GM18520 (cell line): ENCODE measurements at regions not wholly inside any gene's neighbourhood (a gene's known extent, or its start where the extent isn't known, plus 50 kb on each side); places are given as distances from the start of the nearest gene placed in this dataset.
"Not testable (repeated sequence)": the region's sequence is repeated elsewhere in the genome, so short reads cannot be mapped to it uniquely, and the experiment has no call there.

ENCODE experiments used
- ATAC-seq: cut with Tn5 transposase; IDR thresholded peaks from one replicate; pipeline ENCODE4 v1.9.1; 2021; ENCODE audit not compliant: unreplicated experiment

DNA sequence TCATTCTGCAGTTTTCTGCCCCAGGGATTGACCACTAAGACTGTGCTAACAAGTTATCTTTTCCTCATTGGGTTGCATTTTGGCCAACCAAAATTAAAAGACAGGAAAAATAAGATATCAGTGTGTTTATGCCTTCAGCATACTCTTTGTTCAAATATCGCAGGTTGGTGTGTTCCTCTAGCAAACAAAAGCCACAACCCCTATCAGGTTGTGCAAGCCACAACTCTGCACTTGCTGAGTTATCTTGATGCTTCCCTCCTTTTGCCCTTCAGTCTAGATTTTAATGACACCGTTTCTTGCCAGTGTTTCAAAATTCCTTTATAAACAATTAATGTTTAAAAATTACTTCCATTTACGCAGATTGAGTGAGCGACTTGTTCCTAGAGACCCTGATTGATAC lies 1164.2 kb downstream of the NSUN3 start:
- no peak for ATAC-seq

GRCh38 chr3:95228416-95228815 lies 1165.6 kb downstream of the NSUN3 start:
- ATAC-seq: no peak

GRCh38 chr3:95235916-95236315 lies 1173.1 kb downstream of the NSUN3 start:
- no peak for ATAC-seq

DNA sequence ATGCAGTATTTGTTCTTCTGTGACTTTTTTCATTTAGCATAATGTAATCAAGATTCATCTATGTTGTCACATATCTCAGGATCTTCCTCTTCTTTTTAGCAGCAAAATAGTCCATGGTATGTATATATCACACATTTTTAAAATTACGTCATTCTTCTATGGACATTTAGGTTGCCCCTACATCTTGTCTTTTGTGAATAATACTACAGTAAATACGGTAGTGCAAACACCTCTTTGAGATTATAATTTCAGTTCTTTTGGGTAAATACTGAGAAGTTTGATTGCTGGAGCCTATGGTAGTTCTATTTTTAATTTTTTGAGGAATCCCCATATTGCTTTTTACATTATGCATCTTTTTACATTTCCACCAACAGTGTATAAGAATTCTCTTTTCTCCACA lies 1174.9 kb downstream of the NSUN3 start:
- ATAC-seq: no peak

DNA sequence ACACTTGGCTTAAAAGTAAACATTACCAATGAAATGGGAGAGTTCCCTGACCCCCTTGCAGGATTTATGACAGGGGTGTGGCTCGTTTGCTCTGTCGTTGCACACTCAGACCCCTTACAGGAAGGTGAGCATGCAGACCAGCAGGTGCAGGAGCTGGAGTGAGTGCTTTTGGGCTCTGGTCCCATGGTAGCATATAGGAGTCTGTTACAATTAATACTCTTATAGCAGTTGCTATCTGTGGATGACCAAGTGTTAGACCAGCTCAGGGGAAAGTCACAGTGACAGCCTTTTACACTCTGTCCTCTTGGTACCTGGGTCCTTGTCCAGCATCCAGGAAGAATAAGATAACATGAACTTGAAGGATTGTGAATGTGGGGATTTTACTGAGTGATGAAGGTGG lies 1177.5 kb downstream of the NSUN3 start:
- no peak for ATAC-seq

DNA sequence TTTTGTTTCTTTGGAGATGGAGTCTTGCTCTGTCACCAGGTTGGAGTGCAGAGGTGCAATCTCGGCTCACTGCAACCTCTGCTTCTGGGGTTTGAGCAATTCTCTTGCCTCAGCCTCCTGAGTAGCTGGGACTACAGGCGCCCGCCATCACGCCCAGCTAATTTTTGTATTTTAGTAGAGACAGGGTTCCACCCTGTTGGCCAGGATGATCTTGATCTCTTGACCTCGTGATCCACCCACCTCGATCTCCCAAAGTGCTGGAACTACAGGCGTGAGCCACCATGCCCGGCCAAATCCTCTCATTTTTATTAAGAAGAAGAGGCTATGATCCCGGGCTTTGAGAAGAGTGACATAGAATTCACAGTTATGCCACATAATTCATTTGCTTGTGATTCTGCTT lies 1178.4 kb downstream of the NSUN3 start:
- ATAC-seq: not testable (repeated sequence)

- ATAC-seq: no peak
Measured at GRCh38 chr3:95246413-95246812, 1183.6 kb downstream of the NSUN3 start.

DNA sequence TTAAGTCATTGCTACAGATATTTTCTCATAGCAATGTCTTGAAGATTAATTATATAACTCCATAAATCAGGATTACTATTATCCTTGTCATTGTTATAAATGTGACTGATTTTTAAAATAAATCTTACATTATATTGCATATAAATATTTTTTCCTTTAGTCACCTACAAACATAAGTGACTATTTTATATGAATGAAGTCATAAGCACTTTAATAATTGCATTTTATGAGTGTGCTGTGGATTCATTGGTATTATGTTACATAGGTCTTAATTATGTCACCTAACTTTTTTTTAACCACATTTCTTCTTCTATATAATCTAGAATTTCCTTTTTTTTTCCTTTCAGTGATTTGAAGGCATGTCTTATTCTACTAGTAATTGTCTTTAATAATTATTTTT lies 1191.2 kb downstream of the NSUN3 start:
- no peak for ATAC-seq

GRCh38 chr3:95254758-95255157 lies 1191.9 kb downstream of the NSUN3 start:
- ATAC-seq: no peak

GRCh38 chr3:95265129-95265528 lies 1202.3 kb downstream of the NSUN3 start:
- no peak for ATAC-seq

- ATAC-seq: no peak
Measured at GRCh38 chr3:95271395-95271794, 1208.5 kb downstream of the NSUN3 start.

DNA sequence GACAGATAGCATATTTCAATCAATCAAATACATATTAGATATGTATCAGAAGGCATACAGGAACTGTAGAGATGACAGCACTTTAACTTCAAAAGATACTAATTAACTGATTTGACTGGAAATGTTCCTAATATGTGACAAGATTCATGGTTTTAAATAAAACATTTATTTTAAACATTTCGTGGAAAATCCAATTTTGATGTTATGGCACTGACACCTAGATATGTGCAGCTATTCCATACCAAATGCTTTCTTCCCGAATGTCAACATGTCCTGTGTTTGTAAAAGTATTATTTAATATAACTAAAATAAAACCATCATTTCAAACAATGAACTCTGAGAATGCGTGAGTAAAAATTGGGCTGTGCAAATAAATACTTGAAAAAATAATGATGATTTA lies 1209.3 kb downstream of the NSUN3 start:
- ATAC-seq: no peak

DNA sequence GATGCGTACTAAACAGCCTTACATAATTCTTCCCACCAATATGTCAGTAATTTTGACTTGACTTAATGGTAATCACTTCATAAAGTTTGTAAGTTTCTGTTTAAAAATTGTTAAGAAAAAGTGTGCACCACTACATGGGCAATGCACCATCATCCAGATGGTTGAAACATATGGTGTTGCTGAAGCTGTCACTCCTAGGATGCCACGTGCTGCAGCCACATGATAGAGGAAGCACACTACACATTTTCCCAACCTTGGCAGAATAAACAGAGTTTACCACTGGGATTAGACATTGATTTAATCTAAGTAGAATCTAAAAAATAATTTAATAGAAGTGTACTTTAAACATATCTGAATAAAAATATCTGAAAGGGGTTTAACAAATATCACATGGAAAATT lies 1209.9 kb downstream of the NSUN3 start:
- no peak for ATAC-seq

- ATAC-seq: no peak
Measured at GRCh38 chr3:95277613-95278012, 1214.8 kb downstream of the NSUN3 start.

DNA sequence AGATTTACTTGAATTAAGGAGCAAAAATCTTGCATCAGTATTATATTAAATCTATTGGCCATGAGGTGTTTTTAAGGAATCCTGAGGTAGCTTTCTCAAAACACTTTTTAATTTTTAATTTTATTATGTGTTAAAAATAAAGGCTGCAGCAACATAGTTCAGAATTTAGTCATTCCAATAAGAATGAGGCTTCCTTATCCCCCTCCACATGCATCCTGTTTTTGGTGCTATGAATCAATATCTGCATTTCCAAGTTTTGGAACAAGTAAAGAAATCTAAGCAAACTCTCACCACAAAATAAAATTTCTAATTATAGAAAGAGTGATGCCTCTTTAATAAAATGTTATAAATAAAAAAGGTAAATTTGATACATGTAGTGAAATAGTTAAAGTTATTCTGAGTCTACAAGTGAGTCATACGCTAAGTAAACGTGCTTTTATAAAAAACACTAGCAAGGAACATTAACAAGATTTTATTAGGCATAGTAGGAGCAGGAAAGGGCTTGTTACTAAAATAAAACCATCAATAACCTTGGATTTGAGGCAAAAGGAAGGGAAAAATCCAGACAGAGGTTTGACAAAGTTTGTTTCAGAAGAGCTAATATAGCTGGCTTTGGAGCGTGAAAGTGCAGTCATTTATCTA lies 1218.0 kb downstream of the NSUN3 start:
- ATAC-seq: no peak

GRCh38 chr3:95289295-95289694 lies 1226.4 kb downstream of the NSUN3 start:
- ATAC-seq: no peak

- no peak for ATAC-seq
Measured at GRCh38 chr3:95297581-95297980, 1234.7 kb downstream of the NSUN3 start.

GRCh38 chr3:95302044-95302443 lies 1239.2 kb downstream of the NSUN3 start:
- ATAC-seq: no peak

DNA sequence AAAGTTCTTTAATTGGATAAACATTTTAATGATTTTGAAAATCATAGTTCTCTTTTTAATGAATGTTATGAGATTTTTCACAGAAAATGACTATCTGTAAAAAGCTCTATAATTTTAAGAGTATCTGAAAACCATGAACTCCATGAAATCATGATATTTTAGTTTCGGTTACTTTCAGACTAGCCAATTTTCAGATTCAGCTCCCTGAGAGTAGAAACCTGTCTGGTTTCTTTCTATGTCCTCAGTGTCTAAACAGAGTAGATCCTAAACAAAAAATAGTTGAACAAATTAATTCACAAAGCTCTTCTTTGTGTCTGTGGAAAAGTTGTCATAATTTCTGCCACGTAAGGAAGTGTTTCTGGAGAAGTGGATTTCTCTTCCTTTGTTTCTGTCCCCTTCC lies 1247.7 kb downstream of the NSUN3 start:
- ATAC-seq: no peak

DNA sequence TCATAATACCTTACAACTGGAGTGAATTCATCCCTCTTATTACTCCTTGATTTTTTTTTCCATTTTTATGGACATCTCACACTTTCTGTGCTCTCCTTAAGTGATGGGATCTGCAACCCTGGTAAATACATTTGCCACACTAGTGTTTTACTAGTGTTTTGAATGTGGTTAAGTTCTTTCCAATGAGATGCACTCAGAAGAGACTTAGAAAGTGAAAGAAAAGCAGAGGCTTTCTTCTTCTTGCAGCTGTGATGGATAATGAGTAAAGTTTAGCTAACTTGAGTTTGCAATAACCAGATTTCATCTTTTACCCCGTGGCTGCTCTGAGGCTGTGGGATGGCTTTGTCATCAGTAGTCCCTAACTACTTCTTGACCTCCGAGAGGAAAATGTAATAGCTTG lies 1248.4 kb downstream of the NSUN3 start:
- peak; percentile 67 for ATAC-seq

GRCh38 chr3:95312650-95313049 lies 1249.8 kb downstream of the NSUN3 start:
- no peak for ATAC-seq

DNA sequence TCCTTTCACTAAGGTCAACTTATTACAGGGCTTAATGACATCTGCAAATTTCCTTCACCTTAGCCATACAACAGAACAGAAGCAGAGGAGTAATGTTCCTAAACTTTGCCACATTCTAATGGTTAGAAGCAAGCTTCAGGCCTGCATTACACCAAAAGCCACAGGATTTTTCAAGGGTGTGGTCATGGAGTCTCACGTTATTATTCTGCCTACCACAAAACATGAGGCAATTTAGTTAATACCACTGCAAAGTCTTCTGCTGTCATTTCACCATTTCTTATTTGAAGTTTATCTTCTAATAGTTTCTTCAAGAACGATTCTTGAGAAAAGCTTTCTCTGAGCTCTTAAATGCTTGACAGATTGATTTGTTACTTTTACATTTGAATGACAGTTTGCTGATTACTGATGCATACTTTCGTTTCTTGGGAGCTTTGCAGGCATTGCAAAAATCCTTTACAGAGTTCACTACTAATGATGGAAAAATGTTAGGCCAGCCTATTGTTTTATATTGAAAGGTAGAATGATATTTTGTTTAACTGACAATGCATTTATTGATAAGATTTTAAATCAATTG lies 1257.1 kb downstream of the NSUN3 start:
- ATAC-seq: no peak

GRCh38 chr3:95327478-95327877 lies 1264.6 kb downstream of the NSUN3 start:
- no peak for ATAC-seq
